COR-L47 (cell line): ENCODE measurements at regions not wholly inside any gene's neighbourhood (a gene's known extent, or its start where the extent isn't known, plus 50 kb on each side); places are given as distances from the start of the nearest gene placed in this dataset.
"Not testable (repeated sequence)": the region's sequence is repeated elsewhere in the genome, so short reads cannot be mapped to it uniquely, and the experiment has no call there.

Source experiments
- DNase-seq: peaks from one replicate; lab custom pipeline; 2025; lab: John Stamatoyannopoulos, UW

DNA sequence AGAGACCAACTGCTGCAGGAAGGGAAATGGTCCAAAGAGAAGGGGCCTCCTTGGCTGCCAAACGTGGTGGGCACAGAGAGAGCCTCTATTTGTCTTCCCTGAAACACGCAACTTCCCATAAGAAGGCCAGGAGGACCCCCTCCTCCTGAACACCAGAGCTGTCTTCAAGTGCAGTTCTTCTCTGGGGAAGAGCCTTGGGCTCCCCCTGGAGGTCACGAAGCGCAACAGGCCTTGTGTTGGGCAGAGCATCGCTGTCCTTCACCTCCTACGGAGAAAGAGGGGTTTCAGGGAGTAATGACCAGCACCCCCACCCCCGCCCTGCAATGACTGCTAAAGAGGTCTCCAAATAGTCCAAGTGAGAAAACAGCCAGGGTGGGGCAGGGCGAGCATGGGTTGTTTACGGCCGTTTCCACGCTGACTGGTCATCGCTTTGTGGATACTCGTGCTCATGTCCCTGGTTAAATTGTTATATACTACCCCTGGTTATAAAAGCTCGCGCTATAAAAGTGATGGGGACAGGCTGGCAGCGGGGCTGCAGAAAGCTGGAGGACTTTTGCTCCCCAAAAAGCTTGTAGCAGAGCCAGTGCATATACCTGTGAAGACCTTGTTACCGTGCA, 397.5 kb upstream of the ATP10A start:
- peak; percentile 40 for DNase-seq

DNA sequence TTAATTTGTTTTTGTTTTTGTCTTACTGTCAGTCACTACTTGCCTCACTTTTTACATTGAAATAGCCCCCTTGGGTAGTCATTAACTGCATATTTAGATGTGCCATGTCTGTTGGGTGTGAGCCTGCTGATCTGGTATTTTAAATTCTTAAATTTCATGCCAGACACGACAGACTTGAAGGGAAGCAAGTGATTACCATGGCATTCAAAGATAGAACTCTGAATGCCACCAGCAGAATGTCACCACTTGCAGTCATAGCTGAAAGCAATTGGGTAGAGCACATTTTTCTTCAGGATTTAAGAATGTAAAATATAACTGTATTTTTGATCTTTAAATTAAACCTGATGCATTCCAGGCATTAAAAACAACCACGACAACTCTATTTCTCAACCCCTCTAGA, 396.5 kb upstream of the ATP10A start:
- DNase-seq, result no peak

DNA sequence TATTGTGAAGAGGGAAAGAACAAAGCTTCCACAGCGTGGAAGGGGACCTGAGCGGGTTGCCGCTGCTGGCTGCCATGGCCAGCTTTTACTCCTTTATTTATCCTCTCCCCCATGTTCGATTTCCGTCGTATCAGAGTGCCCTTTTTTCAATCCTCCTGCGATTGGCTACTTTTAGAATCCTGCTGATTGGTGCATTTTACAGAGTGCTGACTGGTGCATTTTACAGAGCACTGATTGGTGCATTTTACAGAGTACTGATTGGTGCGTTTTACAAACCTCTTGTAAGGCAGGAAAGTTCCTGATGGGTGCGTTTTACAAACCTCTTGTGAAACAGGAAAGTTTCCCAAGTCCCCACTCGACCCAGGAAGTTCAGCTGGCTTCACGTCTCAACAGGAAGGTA, 381.7 kb upstream of the ATP10A start:
- not testable (repeated sequence) for DNase-seq

DNA sequence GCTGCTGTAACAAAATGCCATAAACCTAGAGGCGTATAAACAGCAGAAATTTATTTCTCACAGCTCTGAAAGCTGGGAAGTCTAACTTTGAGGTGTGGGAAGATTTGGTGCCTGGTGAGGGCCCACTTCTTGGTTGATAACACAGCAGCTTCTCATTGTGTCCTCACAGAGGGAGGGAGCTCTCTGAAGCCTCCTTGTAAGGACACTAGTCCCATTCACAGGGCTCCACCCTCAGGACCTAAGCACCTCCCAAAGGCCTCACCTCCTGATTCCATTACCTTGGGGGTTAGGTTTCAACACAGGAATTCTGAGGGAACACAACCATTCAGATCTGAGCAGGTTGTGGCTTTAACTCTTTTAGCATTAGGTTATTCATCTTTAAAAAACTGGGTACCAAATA, 380.3 kb upstream of the ATP10A start:
- no peak for DNase-seq

DNA sequence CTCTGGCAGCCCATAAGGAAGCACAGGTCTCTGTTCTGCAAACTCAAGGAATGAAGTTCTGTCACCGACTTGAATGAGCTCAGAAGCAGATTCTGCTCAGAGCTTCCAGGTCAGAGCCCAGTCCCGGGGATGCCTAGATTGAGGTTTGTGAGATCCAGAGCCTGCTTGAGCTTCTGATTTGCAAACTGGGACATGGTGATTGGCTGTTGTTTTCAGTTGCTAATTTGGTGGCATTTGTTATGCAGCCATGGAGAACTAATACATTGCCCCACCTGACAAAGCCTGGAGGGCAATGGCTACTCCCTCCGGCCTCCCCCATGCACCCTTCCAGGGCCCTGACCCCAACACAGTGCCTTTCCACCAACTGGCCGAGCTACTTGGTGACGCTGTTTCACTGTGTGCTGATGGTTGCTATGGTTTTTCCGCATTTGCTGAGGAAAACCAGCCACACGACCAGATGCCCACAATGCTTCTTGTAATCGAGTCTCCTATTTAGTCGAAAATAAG, 379.5 kb upstream of the ATP10A start:
- no peak for DNase-seq

DNA sequence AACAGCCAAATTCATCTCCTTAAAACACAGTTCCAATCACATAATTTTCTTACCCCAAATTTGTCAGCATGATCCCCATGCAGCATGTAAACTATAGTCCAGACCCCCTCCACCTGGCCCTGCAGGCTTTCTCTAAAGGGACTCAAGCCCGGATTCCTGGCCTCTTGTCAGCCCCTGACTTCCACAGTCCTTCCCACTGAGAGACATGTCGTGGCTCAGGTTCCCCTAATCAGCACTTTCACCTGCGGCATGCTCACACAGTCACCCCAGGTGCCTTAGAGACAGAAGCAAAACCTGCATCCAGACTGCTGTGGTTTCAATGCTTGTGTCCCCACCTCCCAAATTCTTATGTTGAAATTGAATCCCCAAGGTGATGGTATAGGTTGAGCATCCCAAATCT, 372.7 kb upstream of the ATP10A start:
- DNase-seq, result no peak

DNA sequence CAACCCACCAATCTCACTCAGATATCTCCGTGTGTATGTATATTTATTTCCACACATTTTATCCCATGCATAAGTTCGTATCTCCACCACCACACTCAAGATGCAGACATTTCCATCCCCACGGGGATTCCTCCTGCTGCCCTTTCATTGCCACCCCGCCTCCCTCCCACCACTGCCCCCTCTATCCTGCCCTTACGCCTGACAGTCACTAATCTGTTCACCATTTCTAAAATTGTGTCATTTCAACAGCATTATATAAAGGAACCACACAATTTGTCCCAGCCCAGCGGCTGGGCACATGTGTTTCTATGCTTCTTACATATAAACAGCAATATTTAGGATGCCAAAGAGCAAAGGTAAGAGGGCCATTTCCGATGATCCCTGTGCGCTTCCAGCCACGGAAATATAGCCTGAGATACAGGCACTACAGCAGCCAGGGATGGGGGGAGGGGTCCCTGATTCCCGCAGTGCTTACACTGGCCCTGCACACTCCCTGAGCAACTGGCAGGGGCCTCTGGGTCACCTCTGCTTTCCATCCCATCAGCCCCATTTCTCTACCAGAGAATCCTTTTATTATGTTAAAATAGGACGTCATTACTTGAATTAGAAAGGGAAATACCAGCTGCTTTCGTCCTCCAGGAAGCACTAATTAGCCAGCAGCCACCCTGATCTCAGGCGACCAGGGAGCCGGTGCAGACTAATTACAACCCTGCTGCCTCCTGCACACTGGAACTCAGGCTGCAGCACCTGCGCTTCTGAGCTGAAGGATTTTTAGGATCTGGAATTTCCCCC, 372.0 kb upstream of the ATP10A start:
- DNase-seq, result peak; percentile 84

DNA sequence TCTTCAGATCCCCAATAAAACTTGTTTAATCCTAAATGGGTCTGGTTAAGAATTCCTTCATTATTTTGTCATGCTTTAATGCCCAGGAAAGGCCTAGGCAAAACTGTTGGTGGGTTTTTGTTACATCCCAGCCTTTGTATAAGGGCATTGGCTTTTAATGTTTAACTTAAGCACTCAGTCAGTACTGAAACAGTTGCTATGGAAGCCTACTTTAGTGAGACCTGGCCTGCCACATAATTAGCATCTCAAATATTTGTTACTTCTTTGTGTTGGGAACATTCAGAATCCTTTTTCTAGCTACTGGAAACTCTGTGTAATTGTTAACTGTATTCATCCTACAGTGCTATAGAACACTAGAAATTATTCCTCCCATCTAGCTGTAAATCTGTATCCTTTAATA, 369.6 kb upstream of the ATP10A start:
- DNase-seq, result peak; percentile 37

DNA sequence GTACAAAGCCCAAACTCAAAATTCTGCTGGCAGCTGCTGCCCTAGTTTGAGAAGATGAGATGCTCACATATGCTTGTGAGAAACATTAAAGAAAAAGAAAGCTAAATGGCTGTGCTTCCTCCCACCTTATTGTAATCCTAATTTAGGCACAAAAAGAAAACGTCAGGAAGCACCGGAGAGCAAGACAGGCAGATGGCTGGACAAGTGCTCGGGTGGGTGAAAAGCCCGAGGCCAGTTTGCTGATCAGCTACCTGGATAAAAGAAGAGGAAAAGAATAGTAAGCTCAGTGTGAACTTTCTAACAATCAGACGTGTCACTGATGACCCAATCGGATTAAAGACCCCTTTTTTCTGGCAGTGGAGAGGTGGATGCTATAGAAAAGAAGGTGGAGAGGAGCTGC, 368.0 kb upstream of the ATP10A start:
- no peak for DNase-seq

DNA sequence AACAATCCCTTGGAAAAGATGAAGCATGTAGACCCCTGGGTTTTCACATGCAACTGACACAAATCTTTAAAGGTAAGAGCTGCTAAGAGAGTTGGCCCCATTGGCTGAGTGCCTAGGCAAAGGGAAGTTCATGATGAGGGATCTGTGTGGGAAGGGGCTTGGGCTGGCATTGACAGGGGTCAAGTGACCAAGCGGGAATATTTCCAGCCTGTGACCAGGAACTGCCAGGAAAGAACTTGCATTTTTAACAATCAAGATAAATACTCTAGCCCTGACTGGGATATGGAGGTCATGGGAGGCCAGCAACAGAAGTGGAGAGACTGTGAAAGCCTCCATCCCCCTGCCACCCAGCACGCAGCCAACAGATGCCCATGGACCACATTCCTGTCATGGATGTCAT, 361.1 kb upstream of the ATP10A start:
- DNase-seq, result no peak

DNA sequence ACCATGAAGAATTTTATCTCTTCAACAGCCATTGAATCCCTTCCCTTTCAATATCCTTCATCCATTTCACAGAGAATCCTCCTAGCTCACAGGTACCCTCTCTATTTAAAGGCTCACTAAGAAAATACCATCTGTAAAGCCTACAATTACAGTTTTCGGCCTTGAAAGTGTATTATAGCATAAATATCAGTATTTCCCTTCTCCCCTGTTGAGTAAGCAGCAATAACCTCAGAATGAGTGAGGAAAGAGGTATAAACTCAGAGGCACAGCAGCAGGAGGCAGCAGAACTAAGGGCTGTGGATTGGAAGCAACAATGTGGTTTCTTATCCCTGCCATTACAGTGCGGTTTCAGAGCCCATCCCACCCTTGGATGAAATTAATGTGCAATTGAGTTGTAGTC, 360.6 kb upstream of the ATP10A start:
- DNase-seq, result no peak

DNA sequence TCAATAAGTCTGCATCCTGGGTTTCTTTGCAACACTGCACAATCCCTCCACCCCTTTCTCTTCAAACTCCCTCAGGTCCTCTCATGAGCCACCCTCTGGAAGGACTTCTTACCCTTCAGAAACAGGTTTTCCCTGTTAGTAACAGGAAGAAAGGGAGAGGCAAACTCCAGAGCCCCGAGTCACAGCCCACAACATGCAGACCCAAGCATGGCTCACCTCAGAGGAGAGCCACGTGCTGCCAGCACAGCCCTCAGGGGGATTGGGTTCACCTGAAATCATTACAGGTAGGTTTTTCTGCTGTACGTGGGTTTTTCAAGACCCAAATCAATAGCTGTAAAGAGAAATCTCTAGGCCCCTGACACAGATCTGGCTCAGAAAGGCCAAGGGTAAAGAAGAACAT, 359.7 kb upstream of the ATP10A start:
- no peak for DNase-seq

DNA sequence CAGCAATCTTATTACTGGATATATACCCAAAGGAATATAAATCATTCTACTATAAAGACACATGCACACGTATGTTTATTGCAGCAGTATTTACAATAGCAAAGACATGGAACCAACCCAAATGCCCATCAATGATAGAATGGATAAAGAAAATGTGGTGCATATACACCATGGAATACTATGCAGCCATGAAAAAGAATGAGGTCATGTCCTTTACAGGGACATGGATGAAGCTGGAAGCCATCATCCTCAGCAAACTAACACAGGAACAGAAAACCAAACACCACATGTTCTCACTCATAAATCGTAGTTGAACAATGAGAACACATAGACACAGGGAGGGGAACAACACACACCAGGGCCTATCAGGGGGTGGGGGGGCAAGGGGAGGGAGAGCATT, 353.9 kb upstream of the ATP10A start:
- not testable (repeated sequence) for DNase-seq

DNA sequence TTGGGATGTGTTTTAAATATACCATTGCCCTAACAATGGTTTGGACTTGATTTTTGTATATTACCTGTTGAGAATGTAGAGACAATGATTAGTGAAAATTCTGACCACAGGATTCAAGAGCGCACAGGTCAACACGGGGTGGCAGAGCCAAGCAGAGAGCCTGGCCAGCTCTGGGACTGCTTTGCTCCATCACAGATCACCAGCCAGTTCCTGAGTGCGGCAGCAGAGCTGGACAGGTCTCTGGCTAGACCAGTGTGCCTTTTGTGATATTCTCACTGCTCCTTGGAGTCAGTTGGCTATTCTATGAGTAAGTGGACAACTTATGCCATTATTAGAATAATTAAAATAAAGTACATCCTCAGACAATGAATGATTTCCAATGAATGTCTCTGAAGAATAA, 351.2 kb upstream of the ATP10A start:
- DNase-seq, result no peak

DNA sequence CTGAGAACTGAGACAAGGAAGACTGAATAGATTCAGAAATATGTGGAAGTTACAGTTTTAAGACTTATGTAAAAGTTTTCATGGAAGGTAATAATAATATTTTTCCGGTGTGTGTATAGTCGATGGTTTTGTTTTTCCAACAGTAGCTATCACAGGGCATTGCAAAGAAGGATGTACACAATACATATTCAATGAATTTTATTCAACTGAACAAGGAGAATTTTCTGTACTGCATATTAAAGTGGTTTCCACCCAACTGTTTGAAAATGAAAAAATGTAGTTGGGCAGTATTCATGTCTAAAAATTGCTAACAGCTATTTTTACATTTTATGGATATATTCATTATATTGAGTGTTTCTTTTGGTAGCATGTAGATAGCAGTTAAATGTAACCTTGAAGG, 350.3 kb upstream of the ATP10A start:
- DNase-seq, result no peak

DNA sequence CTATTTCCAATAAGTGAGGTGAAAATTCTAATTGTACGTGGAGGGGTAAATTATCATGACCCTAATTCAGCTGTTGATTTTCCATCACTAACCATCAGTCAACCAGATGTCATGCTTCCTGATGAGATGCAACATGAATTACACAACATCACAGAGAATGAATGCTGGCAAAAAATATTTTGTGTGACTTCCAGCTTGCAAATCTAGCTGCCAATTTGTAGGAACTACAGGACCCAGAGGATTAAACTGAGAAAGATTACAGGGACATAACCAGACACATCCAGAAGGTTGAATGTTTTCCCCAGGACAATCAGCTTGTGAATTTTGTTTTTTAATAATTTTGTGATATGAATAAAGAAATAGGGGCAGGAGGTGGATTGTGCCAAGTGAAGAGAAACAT, 349.0 kb upstream of the ATP10A start:
- no peak for DNase-seq

DNA sequence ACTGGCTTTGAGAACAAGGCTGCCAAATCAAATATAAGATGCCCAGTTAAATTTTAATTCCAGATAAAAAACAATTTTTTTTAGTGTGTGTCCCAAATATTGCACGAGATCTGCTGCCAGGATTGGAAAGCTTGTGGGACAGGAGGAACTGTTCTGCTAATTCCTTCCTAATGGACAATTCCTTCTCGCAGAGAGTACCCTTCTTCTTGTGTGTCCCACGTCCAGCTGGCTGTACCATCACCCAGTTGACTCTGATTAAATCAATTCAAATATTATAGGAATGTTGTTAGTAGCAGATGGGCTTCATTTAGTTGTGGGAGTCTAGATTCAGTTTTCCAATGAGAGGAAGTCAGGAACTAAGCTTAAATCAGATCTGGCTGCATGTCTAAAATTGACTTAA, 347.9 kb upstream of the ATP10A start:
- DNase-seq, result no peak

DNA sequence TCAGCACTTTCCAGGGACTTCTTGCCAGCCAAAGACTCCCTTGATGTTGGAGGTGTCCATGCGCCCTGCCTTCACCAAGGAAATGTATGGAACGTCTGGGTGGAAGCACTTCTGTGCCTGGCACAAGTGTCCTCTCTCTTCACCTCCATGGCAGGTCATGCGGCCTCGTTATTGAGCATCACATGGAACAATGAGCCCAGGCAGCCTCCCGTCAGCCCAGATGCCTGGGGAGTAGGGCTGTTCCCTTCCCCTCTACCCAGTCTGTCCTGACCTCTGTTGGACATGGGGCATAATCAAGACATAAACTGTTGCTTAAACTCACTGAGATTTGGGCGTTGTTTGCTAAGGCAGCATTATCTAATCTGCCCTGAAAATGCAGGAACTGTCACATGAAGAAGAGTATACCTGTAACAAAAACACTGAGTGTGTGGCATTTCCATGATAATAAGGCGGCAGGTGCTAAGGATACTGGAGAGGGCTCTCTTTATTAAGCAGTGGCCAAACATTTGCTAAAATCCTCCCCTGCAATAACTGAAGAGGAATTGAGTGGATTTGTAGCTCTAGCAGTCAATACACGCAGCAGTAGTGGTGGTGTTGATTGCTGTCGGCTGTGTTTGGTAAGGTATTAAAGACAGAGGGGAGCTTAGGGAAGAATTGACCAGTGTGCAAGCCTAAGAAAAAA, 338.2 kb upstream of the ATP10A start:
- DNase-seq, result peak; percentile 0

DNA sequence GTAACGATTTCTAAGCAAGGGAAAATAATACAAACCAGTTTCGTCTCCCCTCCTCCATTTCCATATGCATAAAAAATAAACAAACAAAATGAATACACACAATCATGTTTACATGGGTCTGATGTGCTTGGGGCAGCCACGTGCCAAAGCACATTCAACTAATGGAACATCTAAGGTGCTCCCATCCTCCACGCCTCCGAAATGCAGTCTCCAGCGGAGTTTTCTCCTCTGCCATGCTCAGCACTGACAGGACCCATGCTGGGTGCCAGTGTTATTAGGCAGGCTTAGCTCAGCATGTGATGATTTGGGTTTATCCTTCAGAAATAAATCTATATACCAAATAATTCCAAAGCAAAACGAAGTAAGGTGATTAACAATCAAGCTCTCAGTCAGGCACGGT, 337.3 kb upstream of the ATP10A start:
- no peak for DNase-seq

DNA sequence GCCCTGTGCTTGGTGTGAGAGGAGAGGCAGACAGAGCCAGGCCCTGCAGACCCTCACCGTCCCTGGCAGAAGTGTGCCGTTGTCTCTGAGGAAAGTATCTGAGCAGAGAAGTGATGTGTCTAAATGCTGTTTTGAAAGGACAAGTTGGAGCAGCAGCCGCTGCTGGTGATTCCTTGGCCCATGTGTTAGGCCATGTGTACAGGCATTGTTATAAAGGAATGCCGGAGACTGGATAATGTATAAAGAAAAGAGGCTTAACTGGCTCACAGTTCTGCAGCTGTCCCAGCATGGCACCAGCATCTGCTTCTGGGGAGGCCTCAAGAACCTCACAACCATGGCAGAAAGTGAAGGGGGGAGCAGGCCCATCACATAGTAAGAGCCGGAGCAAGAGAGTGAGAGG, 334.6 kb upstream of the ATP10A start:
- no peak for DNase-seq

DNA sequence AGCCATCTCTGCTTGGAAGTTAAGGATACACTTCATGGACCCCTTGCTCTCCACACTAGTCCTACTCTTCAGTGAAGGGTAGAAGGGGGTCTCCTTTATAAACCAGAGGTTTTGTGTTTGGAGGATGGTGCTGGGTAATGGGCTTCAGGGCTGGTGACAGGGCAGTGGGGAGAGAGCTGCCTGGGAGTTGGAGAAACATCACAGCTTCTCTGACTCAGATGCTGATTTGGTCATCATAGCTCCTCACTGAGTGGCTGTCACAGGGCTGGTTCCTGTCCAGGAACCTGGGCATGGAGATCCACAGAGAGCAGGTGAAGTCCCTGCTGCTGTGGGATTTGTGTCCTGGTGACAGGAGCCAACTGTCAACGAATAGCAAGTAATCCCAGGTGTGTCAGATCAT, 333.9 kb upstream of the ATP10A start:
- no peak for DNase-seq

DNA sequence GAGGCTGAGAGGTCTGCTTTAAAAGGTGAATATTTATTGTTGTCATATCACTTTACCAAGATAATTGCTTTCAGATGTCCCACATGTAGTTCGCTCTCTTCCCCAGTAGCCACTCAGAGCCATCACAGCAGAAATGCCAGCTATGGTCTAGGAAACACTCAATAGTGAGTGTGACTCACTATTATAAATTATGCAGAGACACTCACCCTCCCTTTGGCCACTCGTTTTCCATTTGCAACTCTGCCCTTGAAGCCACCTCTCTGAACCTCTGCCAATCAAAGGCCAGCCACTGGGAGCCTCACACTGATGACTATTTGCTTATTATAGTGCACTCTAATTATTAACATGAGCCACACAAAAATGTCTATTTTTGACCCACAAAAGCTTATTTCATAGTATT, 328.1 kb upstream of the ATP10A start:
- DNase-seq, result no peak

DNA sequence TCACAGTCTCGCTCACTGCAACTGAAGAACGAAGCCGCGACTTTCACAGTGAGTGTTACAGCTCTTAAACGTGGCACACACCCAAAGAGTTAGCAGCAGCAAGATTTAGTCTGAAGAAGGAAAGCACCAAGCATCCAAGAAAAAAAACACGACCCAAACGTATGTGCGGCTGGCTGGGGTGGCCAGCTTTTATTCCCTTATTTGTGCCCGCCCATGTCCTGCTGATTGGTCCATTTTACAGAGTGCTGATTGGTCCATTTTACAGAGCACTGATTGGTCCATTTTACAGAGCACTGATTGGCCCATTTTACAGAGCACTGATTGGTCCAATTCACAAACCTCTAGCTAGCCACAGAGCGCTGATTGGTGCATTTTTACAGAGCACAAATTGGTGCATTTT, 323.0 kb upstream of the ATP10A start:
- DNase-seq, result not testable (repeated sequence)
